GM23338 (cell line): ENCODE measurements at regions not wholly inside any gene's neighbourhood (a gene's known extent, or its start where the extent isn't known, plus 50 kb on each side); places are given as distances from the start of the nearest gene placed in this dataset.

Experiments used
- ATAC-seq: fragments of 200-7000 bp; cut with Tn5 transposase; 3 replicates; pipeline ENCODE4 v1.9.1; 2020
- DNase-seq: peaks from one replicate; pipeline ENCODE4 v3.0.0-alpha.2; 2015; ENCODE audit warnings: low spot score
- H2AFZ ChIP-seq: fragments of 200-600 bp; sonication (generic); 2 replicates; pipeline ENCODE4 v1.8.0; 2016; ENCODE audit warnings: antibody characterized with exemption, mild to moderate bottlenecking, moderate library complexity
- H3F3A ChIP-seq: fragments of 200-600 bp; sonication (generic); replicated peaks from 2 replicates; pipeline ENCODE4 v1.8.0; 2017; ENCODE audit warnings: antibody characterized with exemption, mixed run types, low read depth
- H3K27ac ChIP-seq: fragments of 200-600 bp; sonication (generic); 2 replicates; pipeline ENCODE4 v1.6.1; 2016; ENCODE audit warnings: low read depth
- H3K27me3 ChIP-seq: fragments of 200-600 bp; sonication (generic); 2 replicates; pipeline ENCODE4 v1.8.0; 2016; ENCODE audit warnings: mild to moderate bottlenecking, mixed run types, moderate library complexity; ENCODE audit not compliant: insufficient read depth
- H3K36me3 ChIP-seq: fragments of 200-600 bp; sonication (generic); 2 replicates; pipeline ENCODE4 v1.8.0; 2016; ENCODE audit warnings: mild to moderate bottlenecking; ENCODE audit not compliant: insufficient read depth
- H3K4me1 ChIP-seq: fragments of 200-600 bp; sonication (generic); 2 replicates; pipeline ENCODE4 v1.8.0; 2016; ENCODE audit warnings: mild to moderate bottlenecking, moderate library complexity; ENCODE audit not compliant: insufficient read depth
- H3K4me2 ChIP-seq: fragments of 200-600 bp; sonication (generic); 2 replicates; pipeline ENCODE4 v1.7.1; 2017; ENCODE audit warnings: mixed run types
- H3K4me3 ChIP-seq: fragments of 200-600 bp; sonication (generic); 2 replicates; pipeline ENCODE4 v1.6.1; 2016; ENCODE audit warnings: mixed run types
- H3K79me2 ChIP-seq: fragments of 200-600 bp; sonication (generic); replicated peaks from 2 replicates; pipeline ENCODE4 v1.8.0; 2017; ENCODE audit warnings: mild to moderate bottlenecking; ENCODE audit not compliant: insufficient read depth
- H3K9me2 ChIP-seq: fragments of 200-600 bp; sonication (generic); 2 replicates; pipeline ENCODE4 v1.8.0; 2017; ENCODE audit not compliant: insufficient read depth
- H4K20me1 ChIP-seq: fragments of 200-600 bp; sonication (generic); replicated peaks from 2 replicates; pipeline ENCODE4 v1.8.0; 2017; ENCODE audit warnings: mild to moderate bottlenecking; ENCODE audit not compliant: insufficient read depth
- H3K27ac Mint-ChIP-seq: 2 replicates; pipeline ENCODE4 v1.8.0; 2020; ENCODE audit warnings: inconsistent platforms, mild to moderate bottlenecking, moderate library complexity, mixed read lengths
- H3K27me3 Mint-ChIP-seq: 3 replicates; pipeline ENCODE4 v1.8.0; 2022; ENCODE audit warnings: low read depth, mild to moderate bottlenecking, moderate library complexity, mixed read lengths, inconsistent platforms; ENCODE audit not compliant: insufficient read depth, poor library complexity
- H3K36me3 Mint-ChIP-seq: 3 replicates; pipeline ENCODE4 v1.8.0; 2021; ENCODE audit warnings: low read depth, mild to moderate bottlenecking, inconsistent platforms, moderate library complexity, mixed read lengths
- H3K4me1 Mint-ChIP-seq: 3 replicates; pipeline ENCODE4 v1.8.0; 2020; ENCODE audit warnings: mild to moderate bottlenecking, inconsistent platforms, mixed read lengths
- H3K4me3 Mint-ChIP-seq: 3 replicates; pipeline ENCODE4 v1.8.0; 2021; ENCODE audit warnings: moderate library complexity, mild to moderate bottlenecking, inconsistent platforms, mixed read lengths
- H3K9me3 Mint-ChIP-seq: 3 replicates; pipeline ENCODE4 v1.8.0; 2020; ENCODE audit warnings: moderate library complexity, mild to moderate bottlenecking, inconsistent platforms, mixed read lengths
- EZH2 ChIP-seq: fragments of 200-600 bp; sonication (generic); IDR thresholded peaks from one replicate; pipeline ENCODE4 v1.8.0; 2017; ENCODE audit warnings: antibody characterized with exemption, mild to moderate bottlenecking, low read depth; ENCODE audit not compliant: unreplicated experiment
- EZH2phosphoT487 ChIP-seq: fragments of 200-600 bp; sonication (generic); IDR thresholded peaks from one replicate; pipeline ENCODE4 v1.8.1; 2018; ENCODE audit warnings: antibody characterized with exemption; ENCODE audit not compliant: unreplicated experiment
- JUNB ChIP-seq: IDR thresholded peaks from one replicate; pipeline ENCODE4 v1.6.1; 2016; ENCODE audit warnings: antibody characterized with exemption; ENCODE audit not compliant: unreplicated experiment
- NANOG ChIP-seq: IDR thresholded peaks from 2 replicates; pipeline ENCODE4 v1.6.1; 2016; ENCODE audit warnings: antibody characterized with exemption, borderline replicate concordance
- POLR2AphosphoS5 ChIP-seq: IDR thresholded peaks from 2 replicates; pipeline ENCODE4 v1.6.1; 2016; ENCODE audit warnings: antibody characterized with exemption, low read depth
- STAT1 ChIP-seq: IDR thresholded peaks from one replicate; pipeline ENCODE4 v1.6.1; 2016; ENCODE audit warnings: antibody characterized with exemption; ENCODE audit not compliant: unreplicated experiment
- TF ChIP-seq, protein P1 (sequence below): IDR thresholded peaks from 2 replicates; pipeline ENCODE4 v1.6.1; 2016; ENCODE audit warnings: antibody characterized with exemption
- TF ChIP-seq, protein P2 (sequence below): IDR thresholded peaks from one replicate; pipeline ENCODE4 v1.6.1; 2018; ENCODE audit warnings: antibody characterized with exemption; ENCODE audit not compliant: unreplicated experiment

GRCh38 chr17:6340708-6341107 is 94.2 kb downstream of the AIPL1 start:
- H3K79me2 ChIP-seq: no peaks in the 10 kb centered on the region
- ATAC-seq: no peak
- no peak overlapping the region for H3K4me2 ChIP-seq
- no peaks in the 10 kb centered on the region for H3F3A ChIP-seq
- no peak overlapping the region for H3K27ac ChIP-seq
- H2AFZ ChIP-seq: no peak overlapping the region
- Mint-ChIP-seq H3K4me1 (no peaks in the 10 kb centered on the region), H3K9me3 (no peaks in the 10 kb centered on the region), H3K36me3 (no peaks in the 10 kb centered on the region), H3K27ac (no peak overlapping the region), H3K4me3 (no peak overlapping the region), H3K27me3 (peaks cover 2% of the 10 kb centered on the region)
- no peaks in the 10 kb centered on the region for H3K4me1 ChIP-seq
- no peaks in the 10 kb centered on the region for H3K36me3 ChIP-seq
- 0 out of 2 replicates have a peak, but pooled peaks cover 7% of the 10 kb centered on the region for H3K9me2 ChIP-seq
- no peaks in the 10 kb centered on the region for H3K27me3 ChIP-seq
- no peak overlapping the region for H3K4me3 ChIP-seq
- TF ChIP-seq, protein P1, sequence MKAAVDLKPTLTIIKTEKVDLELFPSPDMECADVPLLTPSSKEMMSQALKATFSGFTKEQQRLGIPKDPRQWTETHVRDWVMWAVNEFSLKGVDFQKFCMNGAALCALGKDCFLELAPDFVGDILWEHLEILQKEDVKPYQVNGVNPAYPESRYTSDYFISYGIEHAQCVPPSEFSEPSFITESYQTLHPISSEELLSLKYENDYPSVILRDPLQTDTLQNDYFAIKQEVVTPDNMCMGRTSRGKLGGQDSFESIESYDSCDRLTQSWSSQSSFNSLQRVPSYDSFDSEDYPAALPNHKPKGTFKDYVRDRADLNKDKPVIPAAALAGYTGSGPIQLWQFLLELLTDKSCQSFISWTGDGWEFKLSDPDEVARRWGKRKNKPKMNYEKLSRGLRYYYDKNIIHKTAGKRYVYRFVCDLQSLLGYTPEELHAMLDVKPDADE: no peak
- no peak for TF ChIP-seq POLR2AphosphoS5
- DNase-seq: no peak
- no peaks in the 10 kb centered on the region for H4K20me1 ChIP-seq

- no peaks in the 10 kb centered on the region for H3K4me1 ChIP-seq
- no peaks in the 10 kb centered on the region for H3K27me3 ChIP-seq
- H2AFZ ChIP-seq: no peak overlapping the region
- H3K36me3 ChIP-seq: no peaks in the 10 kb centered on the region
- H3K36me3 Mint-ChIP-seq: no peaks in the 10 kb centered on the region
- TF ChIP-seq, protein P1: no peak
- TF ChIP-seq EZH2: no peak
- no peak for TF ChIP-seq STAT1
- no peak for TF ChIP-seq NANOG
- no peak for TF ChIP-seq EZH2phosphoT487
- no peak for TF ChIP-seq JUNB
- H3F3A ChIP-seq: no peaks in the 10 kb centered on the region
- H3K27ac Mint-ChIP-seq: no peak overlapping the region
- no peaks in the 10 kb centered on the region for H3K79me2 ChIP-seq
- H3K9me2 ChIP-seq: no peaks in the 10 kb centered on the region
- H3K4me2 ChIP-seq: no peak overlapping the region
- no peaks in the 10 kb centered on the region; the same call in 2 of the 3 replicates for H3K9me3 Mint-ChIP-seq
- peaks cover 2% of the 10 kb centered on the region for H3K27me3 Mint-ChIP-seq
- H4K20me1 ChIP-seq: no peaks in the 10 kb centered on the region
- no peak overlapping the region for H3K27ac ChIP-seq
- H3K4me1 Mint-ChIP-seq: no peaks in the 10 kb centered on the region
- no peak for DNase-seq
- H3K4me3 ChIP-seq: no peak overlapping the region
- ATAC-seq: no peak
- H3K4me3 Mint-ChIP-seq: no peak overlapping the region
These were observed 100.5 kb downstream of the AIPL1 start for GRCh38 chr17:6334386-6334785.

GRCh38 chr17:6330936-6331335 is 104.0 kb downstream of the AIPL1 start:
- Histone ChIP-seq H3K9me2 (no peaks in the 10 kb centered on the region), H3K4me2 (no peak overlapping the region), H3F3A (no peaks in the 10 kb centered on the region), H3K79me2 (no peaks in the 10 kb centered on the region), H3K27me3 (no peaks in the 10 kb centered on the region), H3K36me3 (no peaks in the 10 kb centered on the region), H2AFZ (no peak overlapping the region), H4K20me1 (no peaks in the 10 kb centered on the region), H3K4me3 (no peak overlapping the region), H3K27ac (no peak overlapping the region), H3K4me1 (no peaks in the 10 kb centered on the region)
- no peaks in the 10 kb centered on the region; the same call in 2 of the 3 replicates for H3K9me3 Mint-ChIP-seq
- peaks cover 1% of the 10 kb centered on the region for H3K27me3 Mint-ChIP-seq
- DNase-seq (no peak), ATAC-seq (no peak)
- H3K36me3 Mint-ChIP-seq: no peaks in the 10 kb centered on the region
- H3K27ac Mint-ChIP-seq: no peak overlapping the region
- no peaks in the 10 kb centered on the region for H3K4me1 Mint-ChIP-seq
- H3K4me3 Mint-ChIP-seq: no peak overlapping the region
- TF ChIP-seq EZH2 (no peak), POLR2AphosphoS5 (no peak)
- TF ChIP-seq, protein P2, sequence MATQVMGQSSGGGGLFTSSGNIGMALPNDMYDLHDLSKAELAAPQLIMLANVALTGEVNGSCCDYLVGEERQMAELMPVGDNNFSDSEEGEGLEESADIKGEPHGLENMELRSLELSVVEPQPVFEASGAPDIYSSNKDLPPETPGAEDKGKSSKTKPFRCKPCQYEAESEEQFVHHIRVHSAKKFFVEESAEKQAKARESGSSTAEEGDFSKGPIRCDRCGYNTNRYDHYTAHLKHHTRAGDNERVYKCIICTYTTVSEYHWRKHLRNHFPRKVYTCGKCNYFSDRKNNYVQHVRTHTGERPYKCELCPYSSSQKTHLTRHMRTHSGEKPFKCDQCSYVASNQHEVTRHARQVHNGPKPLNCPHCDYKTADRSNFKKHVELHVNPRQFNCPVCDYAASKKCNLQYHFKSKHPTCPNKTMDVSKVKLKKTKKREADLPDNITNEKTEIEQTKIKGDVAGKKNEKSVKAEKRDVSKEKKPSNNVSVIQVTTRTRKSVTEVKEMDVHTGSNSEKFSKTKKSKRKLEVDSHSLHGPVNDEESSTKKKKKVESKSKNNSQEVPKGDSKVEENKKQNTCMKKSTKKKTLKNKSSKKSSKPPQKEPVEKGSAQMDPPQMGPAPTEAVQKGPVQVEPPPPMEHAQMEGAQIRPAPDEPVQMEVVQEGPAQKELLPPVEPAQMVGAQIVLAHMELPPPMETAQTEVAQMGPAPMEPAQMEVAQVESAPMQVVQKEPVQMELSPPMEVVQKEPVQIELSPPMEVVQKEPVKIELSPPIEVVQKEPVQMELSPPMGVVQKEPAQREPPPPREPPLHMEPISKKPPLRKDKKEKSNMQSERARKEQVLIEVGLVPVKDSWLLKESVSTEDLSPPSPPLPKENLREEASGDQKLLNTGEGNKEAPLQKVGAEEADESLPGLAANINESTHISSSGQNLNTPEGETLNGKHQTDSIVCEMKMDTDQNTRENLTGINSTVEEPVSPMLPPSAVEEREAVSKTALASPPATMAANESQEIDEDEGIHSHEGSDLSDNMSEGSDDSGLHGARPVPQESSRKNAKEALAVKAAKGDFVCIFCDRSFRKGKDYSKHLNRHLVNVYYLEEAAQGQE: no peak
- TF ChIP-seq, protein P1: no peak
